ENCODE measurements at regions not wholly inside any gene's neighbourhood (a gene's known extent, or its start where the extent isn't known, plus 50 kb on each side); places are given as distances from the start of the nearest gene placed in this dataset.

- TF ChIP-seq YY1 (IDR thresholded peaks at IDR 0.05; ENCODE audit: insufficient read depth, insufficient read length): no peak
- TF ChIP-seq ZNF274 (IDR thresholded peaks at IDR 0.05; ENCODE audit: low read depth, low read length): no peak
- no peak for TF ChIP-seq SUZ12 (IDR thresholded peaks at IDR 0.05; ENCODE audit: extremely low read depth, insufficient read depth, insufficient read length)
Measured at GRCh38 chr19:28558783-28559182, 654.2 kb downstream of the UQCRFS1 start.

Measured in NT2/D1 (cell line).